ENCODE measurements at regions not wholly inside any gene's neighbourhood (a gene's known extent, or its start where the extent isn't known, plus 50 kb on each side); places are given as distances from the start of the nearest gene placed in this dataset.
"Not testable (repeated sequence)": the region's sequence is repeated elsewhere in the genome, so short reads cannot be mapped to it uniquely, and the experiment has no call there.

GRCh38 chr17:79560527-79560926 is 50.3 kb downstream of the RBFOX3 start:
- FAIRE-seq: no peak

GRCh38 chr17:79559111-79559887 is 51.6 kb downstream of the RBFOX3 start:
- FAIRE-seq: no peak

GRCh38 chr17:79558091-79558900 is 52.6 kb downstream of the RBFOX3 start:
- FAIRE-seq: no peak

- no peak for FAIRE-seq
Measured at GRCh38 chr17:79557276-79558090, 53.4 kb downstream of the RBFOX3 start.

GRCh38 chr17:79556271-79556670 is 54.6 kb downstream of the RBFOX3 start:
- FAIRE-seq: no peak

GRCh38 chr17:79555543-79555942 is 55.3 kb downstream of the RBFOX3 start:
- FAIRE-seq: no peak

- not testable (repeated sequence) for FAIRE-seq
Measured at GRCh38 chr17:79554346-79554745, 56.5 kb downstream of the RBFOX3 start.

- FAIRE-seq: no peak
Measured at GRCh38 chr17:79552824-79553223, 58.0 kb downstream of the RBFOX3 start.

GRCh38 chr17:79552405-79552804 is 58.4 kb downstream of the RBFOX3 start:
- FAIRE-seq: no peak

GRCh38 chr17:79549141-79549915 is 61.5 kb downstream of the RBFOX3 start:
- no peak for FAIRE-seq

GRCh38 chr17:79548116-79548515 is 62.7 kb downstream of the RBFOX3 start:
- FAIRE-seq: no peak

GRCh38 chr17:79547586-79547985 is 63.3 kb downstream of the RBFOX3 start:
- no peak for FAIRE-seq

- not testable (repeated sequence) for FAIRE-seq
Measured at GRCh38 chr17:79547171-79547570, 63.7 kb downstream of the RBFOX3 start.

GRCh38 chr17:79546386-79546785 is 64.5 kb downstream of the RBFOX3 start:
- no peak for FAIRE-seq

GRCh38 chr17:79545251-79546005 is 65.4 kb downstream of the RBFOX3 start:
- no peak for FAIRE-seq

GRCh38 chr17:79544142-79544914 is 66.5 kb downstream of the RBFOX3 start:
- FAIRE-seq: no peak

GRCh38 chr17:79543531-79543930 is 67.3 kb downstream of the RBFOX3 start:
- FAIRE-seq: no peak

- FAIRE-seq: no peak
Measured at GRCh38 chr17:79542718-79543117, 68.1 kb downstream of the RBFOX3 start.

- FAIRE-seq: no peak
Measured at GRCh38 chr17:79541056-79541850, 69.6 kb downstream of the RBFOX3 start.
